ENCODE measurements at regions not wholly inside any gene's neighbourhood (a gene's known extent, or its start where the extent isn't known, plus 50 kb on each side); places are given as distances from the start of the nearest gene placed in this dataset.

DNA sequence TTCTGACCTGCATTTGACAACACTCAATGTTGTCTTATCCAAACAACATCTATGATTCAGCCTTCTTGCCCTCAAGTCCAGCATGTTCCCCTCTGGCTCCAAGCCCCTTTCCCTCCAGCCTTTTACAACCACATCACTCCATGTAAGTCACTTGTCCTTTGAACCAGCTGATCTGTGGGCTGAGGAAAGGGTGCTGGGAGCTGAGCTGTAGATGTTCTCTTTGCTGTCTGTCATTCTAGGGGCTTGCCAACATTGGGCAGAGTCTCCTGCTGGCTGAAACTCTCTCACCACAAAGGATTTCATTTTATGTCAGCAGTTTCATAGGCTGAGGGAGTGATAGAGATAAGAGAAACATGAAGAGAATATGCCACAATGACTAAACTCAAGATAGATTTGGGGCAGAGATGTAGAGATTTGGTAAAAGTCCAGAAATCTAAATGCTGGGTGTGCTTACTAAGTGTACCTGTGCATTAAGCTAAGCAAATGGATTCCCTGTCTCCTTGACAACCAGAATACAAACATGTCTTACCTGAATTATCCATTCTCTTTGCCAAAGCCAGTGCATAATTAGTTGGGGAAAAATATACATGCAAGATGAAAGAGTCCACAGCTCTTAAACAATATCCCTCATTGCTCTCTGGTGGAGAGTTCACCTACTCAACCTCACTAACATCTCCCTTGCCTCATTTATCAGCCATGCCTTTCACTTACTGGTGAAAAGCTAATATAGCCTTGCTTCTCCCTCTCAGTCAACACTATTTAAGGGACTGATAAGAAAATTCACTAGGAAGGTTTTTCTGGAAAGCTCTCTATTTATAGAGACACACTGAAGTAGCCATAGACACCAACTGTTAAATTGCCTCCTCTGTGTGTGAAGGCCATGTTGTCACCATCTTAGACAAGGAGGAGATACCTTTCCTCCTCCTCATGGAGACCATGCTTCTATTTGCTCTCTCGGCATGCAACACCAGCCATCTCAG is 175.5 kb upstream of the SERP2 start:
- Histone ChIP-seq H3K27ac (ENCODE audit: low read depth in 2 of 2, low read length in 2 of 2) (no peak overlapping the region), H3K9me3 (ENCODE audit: control insufficient read depth in 2 of 2, low read length in 2 of 2) (no peaks in the 10 kb centered on the region), H3K4me1 (ENCODE audit: control insufficient read depth in 2 of 2, insufficient read depth in 2 of 2, low read length in 2 of 2) (no peaks in the 10 kb centered on the region), H3K27me3 (ENCODE audit: control insufficient read depth in 2 of 2, insufficient read depth in 2 of 2, low read length in 2 of 2) (no peaks in the 10 kb centered on the region), H3K4me3 (ENCODE audit: low read length in 2 of 2) (no peak overlapping the region), H3K9ac (ENCODE audit: low read depth in 1 of 2, low read length in 2 of 2) (no peak overlapping the region), H3K36me3 (ENCODE audit: control insufficient read depth in 2 of 2, insufficient read depth in 2 of 2, low read length in 2 of 2) (no peaks in the 10 kb centered on the region)

DNA sequence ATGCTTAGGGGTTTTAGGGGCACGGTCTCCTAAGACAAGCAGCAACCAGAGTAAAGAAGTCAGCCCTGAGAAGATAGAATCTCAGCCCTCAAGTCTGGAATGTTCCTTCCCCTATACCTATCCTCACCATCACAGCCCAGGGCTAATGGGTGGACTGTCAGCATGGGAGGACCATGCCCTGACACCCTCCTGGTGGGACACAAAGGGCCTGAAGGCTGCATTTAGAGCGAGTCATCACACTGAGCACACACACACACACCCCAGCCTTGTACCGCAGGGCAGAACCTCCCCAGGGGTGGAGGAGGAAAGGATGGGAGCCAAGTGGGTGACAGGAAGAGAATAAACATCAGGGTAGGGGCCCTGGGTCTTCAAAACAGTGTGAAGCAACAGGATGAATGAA is 174.8 kb upstream of the SERP2 start:
- Histone ChIP-seq H3K9me3 (ENCODE audit: control insufficient read depth in 2 of 2, low read length in 2 of 2) (no peaks in the 10 kb centered on the region), H3K36me3 (ENCODE audit: control insufficient read depth in 2 of 2, insufficient read depth in 2 of 2, low read length in 2 of 2) (no peaks in the 10 kb centered on the region), H3K4me3 (ENCODE audit: low read length in 2 of 2) (no peak overlapping the region), H3K27ac (ENCODE audit: low read depth in 2 of 2, low read length in 2 of 2) (no peak overlapping the region), H3K27me3 (ENCODE audit: control insufficient read depth in 2 of 2, insufficient read depth in 2 of 2, low read length in 2 of 2) (no peaks in the 10 kb centered on the region), H3K4me1 (ENCODE audit: control insufficient read depth in 2 of 2, insufficient read depth in 2 of 2, low read length in 2 of 2) (no peaks in the 10 kb centered on the region), H3K9ac (ENCODE audit: low read depth in 1 of 2, low read length in 2 of 2) (no peak overlapping the region)

DNA sequence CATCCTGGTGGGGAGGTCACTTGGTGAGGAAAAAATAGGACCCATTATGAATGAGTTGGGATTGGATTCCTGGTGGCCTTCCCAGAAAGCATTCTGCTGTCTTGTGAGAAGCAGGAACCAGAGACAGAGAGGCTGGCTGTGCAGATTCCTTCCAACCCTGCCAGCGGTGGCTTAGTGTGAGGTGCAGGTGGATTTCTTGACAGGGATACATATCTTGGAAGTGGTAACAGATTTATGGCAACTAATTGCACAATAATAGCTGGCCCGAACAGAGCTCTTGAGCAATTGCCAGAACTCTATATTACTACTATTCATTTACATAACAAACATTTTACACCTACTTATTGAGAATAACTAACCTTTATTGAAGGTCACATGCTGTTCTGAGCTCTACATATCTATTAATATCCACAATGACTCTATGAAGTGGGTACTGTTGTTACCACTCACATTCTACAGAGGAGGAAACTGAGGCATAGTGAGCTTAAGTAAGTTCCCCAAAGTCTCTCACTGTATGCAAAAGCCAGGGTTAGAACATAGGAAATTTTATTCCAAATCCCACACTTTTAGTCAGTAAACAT is 173.9 kb upstream of the SERP2 start:
- H3K4me3 ChIP-seq (ENCODE audit: low read length in 2 of 2) = no peak overlapping the region
- no peaks in the 10 kb centered on the region for H3K4me1 ChIP-seq (ENCODE audit: control insufficient read depth in 2 of 2, insufficient read depth in 2 of 2, low read length in 2 of 2)
- H3K27ac ChIP-seq (ENCODE audit: low read depth in 2 of 2, low read length in 2 of 2) = no peak overlapping the region
- no peaks in the 10 kb centered on the region for H3K36me3 ChIP-seq (ENCODE audit: control insufficient read depth in 2 of 2, insufficient read depth in 2 of 2, low read length in 2 of 2)
- no peak overlapping the region for H3K9ac ChIP-seq (ENCODE audit: low read depth in 1 of 2, low read length in 2 of 2)
- H3K27me3 ChIP-seq (ENCODE audit: control insufficient read depth in 2 of 2, insufficient read depth in 2 of 2, low read length in 2 of 2) = no peaks in the 10 kb centered on the region
- no peaks in the 10 kb centered on the region for H3K9me3 ChIP-seq (ENCODE audit: control insufficient read depth in 2 of 2, low read length in 2 of 2)

DNA sequence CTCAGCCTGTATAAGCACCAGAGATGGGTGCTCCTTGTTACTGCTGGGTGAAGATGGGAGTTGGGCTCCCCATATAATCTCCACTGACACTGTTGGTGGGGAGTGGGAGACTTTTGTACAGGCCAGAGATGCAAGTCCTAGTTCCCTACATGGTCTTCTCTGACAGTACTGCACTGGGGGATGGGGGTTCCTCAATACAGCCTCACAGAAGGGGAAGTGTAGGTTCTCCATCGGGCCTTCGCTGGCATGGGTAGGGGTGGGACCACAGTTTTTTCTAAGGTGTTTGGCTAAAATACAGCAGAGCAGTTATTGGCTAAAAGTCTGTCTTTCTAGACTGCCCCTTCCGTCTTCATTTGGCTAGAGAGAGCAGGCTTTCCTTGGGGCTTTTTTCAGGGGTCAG is 167.2 kb upstream of the SERP2 start:
- Histone ChIP-seq H3K9me3 (ENCODE audit: control insufficient read depth in 2 of 2, low read length in 2 of 2) (no peaks in the 10 kb centered on the region), H3K4me1 (ENCODE audit: control insufficient read depth in 2 of 2, insufficient read depth in 2 of 2, low read length in 2 of 2) (no peaks in the 10 kb centered on the region), H3K4me3 (ENCODE audit: low read length in 2 of 2) (no peak overlapping the region), H3K27ac (ENCODE audit: low read depth in 2 of 2, low read length in 2 of 2) (no peak overlapping the region), H3K9ac (ENCODE audit: low read depth in 1 of 2, low read length in 2 of 2) (no peak overlapping the region), H3K27me3 (ENCODE audit: control insufficient read depth in 2 of 2, insufficient read depth in 2 of 2, low read length in 2 of 2) (no peaks in the 10 kb centered on the region), H3K36me3 (ENCODE audit: control insufficient read depth in 2 of 2, insufficient read depth in 2 of 2, low read length in 2 of 2) (no peaks in the 10 kb centered on the region)

DNA sequence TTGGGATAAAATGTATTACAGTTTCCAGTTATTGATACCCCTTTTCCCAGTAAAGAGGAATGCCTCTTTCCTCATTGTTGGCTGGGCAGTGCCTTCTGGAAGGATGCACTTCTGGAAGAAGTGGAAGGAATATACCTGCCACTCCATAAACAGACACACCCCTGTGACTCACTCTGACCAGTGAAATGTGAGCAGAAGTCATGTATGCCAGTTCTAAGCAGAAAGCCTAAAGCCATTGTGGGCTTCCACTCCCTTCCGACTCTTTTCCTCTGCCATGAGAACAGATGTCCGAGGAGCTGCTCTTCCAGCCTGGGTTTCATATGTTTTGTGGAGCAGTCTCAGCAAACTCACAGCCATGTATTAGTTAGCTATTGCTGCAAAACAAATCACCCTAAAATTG is 166.1 kb upstream of the SERP2 start:
- Histone ChIP-seq H3K36me3 (ENCODE audit: control insufficient read depth in 2 of 2, insufficient read depth in 2 of 2, low read length in 2 of 2) (no peaks in the 10 kb centered on the region), H3K4me3 (ENCODE audit: low read length in 2 of 2) (no peak overlapping the region), H3K27me3 (ENCODE audit: control insufficient read depth in 2 of 2, insufficient read depth in 2 of 2, low read length in 2 of 2) (no peaks in the 10 kb centered on the region), H3K27ac (ENCODE audit: low read depth in 2 of 2, low read length in 2 of 2) (no peak overlapping the region), H3K4me1 (ENCODE audit: control insufficient read depth in 2 of 2, insufficient read depth in 2 of 2, low read length in 2 of 2) (no peaks in the 10 kb centered on the region), H3K9me3 (ENCODE audit: control insufficient read depth in 2 of 2, low read length in 2 of 2) (no peaks in the 10 kb centered on the region), H3K9ac (ENCODE audit: low read depth in 1 of 2, low read length in 2 of 2) (no peak overlapping the region)

DNA sequence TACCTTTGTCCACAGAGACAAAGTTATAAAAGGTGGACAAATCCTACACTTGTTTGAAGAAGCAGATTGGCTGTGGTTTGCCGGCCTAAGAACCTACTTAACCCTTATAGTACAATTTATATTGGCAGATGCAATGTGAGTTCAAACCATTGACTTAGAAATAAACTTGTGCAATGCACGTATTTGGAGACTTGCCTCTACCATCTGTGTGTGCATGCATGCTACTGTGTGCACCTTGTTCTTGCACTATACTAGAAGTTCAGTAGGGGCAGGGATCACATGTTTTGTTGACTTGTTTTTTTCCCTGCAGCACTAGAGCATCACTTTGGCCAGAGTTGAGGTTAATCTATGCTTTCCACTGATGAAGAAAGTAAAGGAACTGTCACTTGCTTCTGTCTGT is 163.1 kb upstream of the SERP2 start:
- Histone ChIP-seq H3K9ac (ENCODE audit: low read depth in 1 of 2, low read length in 2 of 2) (no peak overlapping the region), H3K4me1 (ENCODE audit: control insufficient read depth in 2 of 2, insufficient read depth in 2 of 2, low read length in 2 of 2) (no peaks in the 10 kb centered on the region), H3K27me3 (ENCODE audit: control insufficient read depth in 2 of 2, insufficient read depth in 2 of 2, low read length in 2 of 2) (no peaks in the 10 kb centered on the region), H3K36me3 (ENCODE audit: control insufficient read depth in 2 of 2, insufficient read depth in 2 of 2, low read length in 2 of 2) (no peaks in the 10 kb centered on the region), H3K4me3 (ENCODE audit: low read length in 2 of 2) (no peak overlapping the region), H3K9me3 (ENCODE audit: control insufficient read depth in 2 of 2, low read length in 2 of 2) (no peaks in the 10 kb centered on the region), H3K27ac (ENCODE audit: low read depth in 2 of 2, low read length in 2 of 2) (no peak overlapping the region)

DNA sequence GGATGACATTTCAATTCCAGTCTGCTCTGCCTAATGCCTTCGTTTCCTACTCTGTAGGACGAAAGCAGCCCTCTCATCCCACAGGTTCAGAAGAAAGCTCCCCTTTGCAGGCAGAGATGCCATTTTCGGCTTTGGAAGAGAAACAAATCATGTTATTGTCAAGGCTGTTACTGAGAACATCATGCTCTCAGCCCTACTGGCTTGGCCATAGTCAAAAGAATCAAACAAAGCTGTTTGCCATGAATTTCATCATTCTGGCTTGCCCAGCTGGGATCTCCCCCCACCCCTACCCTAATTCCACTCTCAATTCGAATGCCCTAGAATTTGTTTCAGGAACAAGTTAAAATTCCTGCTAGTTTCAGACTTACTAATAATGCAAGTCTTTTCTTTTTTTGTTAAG is 162.3 kb upstream of the SERP2 start:
- Histone ChIP-seq H3K4me3 (ENCODE audit: low read length in 2 of 2) (no peak overlapping the region), H3K36me3 (ENCODE audit: control insufficient read depth in 2 of 2, insufficient read depth in 2 of 2, low read length in 2 of 2) (no peaks in the 10 kb centered on the region), H3K9ac (ENCODE audit: low read depth in 1 of 2, low read length in 2 of 2) (no peak overlapping the region), H3K9me3 (ENCODE audit: control insufficient read depth in 2 of 2, low read length in 2 of 2) (no peaks in the 10 kb centered on the region), H3K27me3 (ENCODE audit: control insufficient read depth in 2 of 2, insufficient read depth in 2 of 2, low read length in 2 of 2) (no peaks in the 10 kb centered on the region), H3K27ac (ENCODE audit: low read depth in 2 of 2, low read length in 2 of 2) (no peak overlapping the region), H3K4me1 (ENCODE audit: control insufficient read depth in 2 of 2, insufficient read depth in 2 of 2, low read length in 2 of 2) (no peaks in the 10 kb centered on the region)

DNA sequence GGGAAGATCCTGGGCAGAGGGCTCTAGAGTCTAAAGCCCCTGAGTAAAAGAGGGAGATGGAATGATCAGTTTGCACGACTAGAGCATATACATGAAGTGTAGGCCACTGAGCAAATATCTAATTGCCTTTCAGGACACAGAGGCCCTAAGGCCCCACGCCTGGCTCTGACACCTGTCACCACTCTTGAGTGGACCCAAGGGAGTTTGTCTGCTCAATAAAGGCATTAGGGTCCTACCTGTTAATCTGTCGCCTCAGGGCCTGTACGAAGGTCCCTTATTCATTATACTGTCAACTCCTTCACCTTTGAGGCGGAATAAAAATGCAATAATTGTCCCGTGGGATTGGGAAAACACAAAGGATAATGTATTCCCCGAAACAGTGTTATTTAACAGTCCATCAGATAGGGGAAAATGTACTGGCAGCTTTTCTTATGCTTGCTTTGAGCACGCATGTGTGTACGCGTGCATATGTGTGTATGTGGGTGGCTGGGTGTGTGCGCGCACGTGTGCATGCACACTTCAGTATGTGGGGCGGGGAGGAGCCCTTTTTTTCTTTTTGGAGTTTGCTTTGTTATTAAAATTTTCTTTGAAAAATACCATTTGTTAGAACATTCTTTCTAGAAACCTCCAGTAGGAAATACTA is 161.8 kb upstream of the SERP2 start:
- Histone ChIP-seq H3K4me3 (ENCODE audit: low read length in 2 of 2) (no peak overlapping the region), H3K36me3 (ENCODE audit: control insufficient read depth in 2 of 2, insufficient read depth in 2 of 2, low read length in 2 of 2) (no peaks in the 10 kb centered on the region), H3K27me3 (ENCODE audit: control insufficient read depth in 2 of 2, insufficient read depth in 2 of 2, low read length in 2 of 2) (no peaks in the 10 kb centered on the region), H3K4me1 (ENCODE audit: control insufficient read depth in 2 of 2, insufficient read depth in 2 of 2, low read length in 2 of 2) (no peaks in the 10 kb centered on the region), H3K9me3 (ENCODE audit: control insufficient read depth in 2 of 2, low read length in 2 of 2) (no peaks in the 10 kb centered on the region), H3K27ac (ENCODE audit: low read depth in 2 of 2, low read length in 2 of 2) (no peak overlapping the region), H3K9ac (ENCODE audit: low read depth in 1 of 2, low read length in 2 of 2) (no peak overlapping the region)

DNA sequence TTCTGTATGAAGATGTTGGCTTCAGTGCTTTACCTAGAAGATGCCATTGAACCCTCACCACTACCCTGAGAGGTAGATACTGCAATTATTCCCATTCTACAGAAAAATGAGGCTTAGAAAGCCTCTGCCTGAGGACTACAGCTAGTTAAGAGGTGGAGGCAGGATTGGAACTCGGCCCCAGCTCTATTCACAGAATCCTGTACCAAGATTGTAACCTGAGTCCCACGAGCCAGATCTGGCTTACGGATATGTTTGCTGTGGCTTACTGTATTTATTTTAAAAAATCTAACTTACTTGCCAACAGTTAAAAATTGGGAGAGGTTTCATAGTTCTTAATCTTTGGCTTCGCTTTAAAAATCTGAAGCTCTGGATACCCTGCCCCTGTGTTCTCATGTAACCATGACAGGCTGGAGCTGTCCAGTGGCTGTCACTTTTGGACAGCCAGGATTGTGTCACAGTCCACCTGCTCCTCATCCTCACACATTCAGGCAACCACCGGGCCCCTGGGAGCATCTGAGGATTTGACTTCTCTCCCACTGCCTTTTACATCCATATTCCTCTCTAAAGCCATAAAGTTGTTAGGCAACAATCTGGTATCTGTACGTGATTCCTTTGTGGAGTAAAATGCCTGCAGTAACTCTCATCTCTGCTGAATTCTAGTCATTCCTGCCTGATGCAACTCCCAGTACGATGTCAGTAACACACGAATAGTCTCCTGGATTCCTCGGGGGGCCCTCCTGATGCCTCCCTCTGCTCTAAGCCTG is 160.8 kb upstream of the SERP2 start:
- no peak overlapping the region for H3K9ac ChIP-seq (ENCODE audit: low read depth in 1 of 2, low read length in 2 of 2)
- H3K4me3 ChIP-seq (ENCODE audit: low read length in 2 of 2) = no peak overlapping the region
- H3K36me3 ChIP-seq (ENCODE audit: control insufficient read depth in 2 of 2, insufficient read depth in 2 of 2, low read length in 2 of 2) = no peaks in the 10 kb centered on the region
- no peaks in the 10 kb centered on the region for H3K9me3 ChIP-seq (ENCODE audit: control insufficient read depth in 2 of 2, low read length in 2 of 2)
- H3K4me1 ChIP-seq (ENCODE audit: control insufficient read depth in 2 of 2, insufficient read depth in 2 of 2, low read length in 2 of 2) = peaks cover 0 to 2% of the 10 kb centered on the region in 2 donors
- no peak overlapping the region for H3K27ac ChIP-seq (ENCODE audit: low read depth in 2 of 2, low read length in 2 of 2)
- H3K27me3 ChIP-seq (ENCODE audit: control insufficient read depth in 2 of 2, insufficient read depth in 2 of 2, low read length in 2 of 2) = no peaks in the 10 kb centered on the region
